CMK (cell line): ENCODE measurements at regions not wholly inside any gene's neighbourhood (a gene's known extent, or its start where the extent isn't known, plus 50 kb on each side); places are given as distances from the start of the nearest gene placed in this dataset.
A peak's percentile ranks its signal among the peaks of the same experiment; 100 is the strongest.

Source experiments
- DNase-seq: peaks from one replicate; pipeline ENCODE4 v3.0.0-alpha.2; 2010; ENCODE audit warnings: low read depth

- no peak for DNase-seq
Measured at GRCh38 chr1:87615491-87615890, 286.8 kb downstream of the LMO4 start.

GRCh38 chr1:87615901-87616300 is 287.2 kb downstream of the LMO4 start:
- no peak for DNase-seq

GRCh38 chr1:87620807-87621206 is 292.1 kb downstream of the LMO4 start:
- DNase-seq = no peak

GRCh38 chr1:87629673-87630072 is 301.0 kb downstream of the LMO4 start:
- DNase-seq = no peak

- no peak for DNase-seq
Measured at GRCh38 chr1:87632232-87632631, 303.6 kb downstream of the LMO4 start.

GRCh38 chr1:87636198-87636892 is 307.7 kb downstream of the LMO4 start:
- no peak for DNase-seq

GRCh38 chr1:87638636-87639035 is 310.0 kb downstream of the LMO4 start:
- peak; percentile 22 for DNase-seq

- DNase-seq = no peak
Measured at GRCh38 chr1:87641996-87642395, 313.3 kb downstream of the LMO4 start.

GRCh38 chr1:87642581-87643221 is 314.0 kb downstream of the LMO4 start:
- no peak for DNase-seq

- DNase-seq = no peak
Measured at GRCh38 chr1:87644033-87644578, 315.4 kb downstream of the LMO4 start.

GRCh38 chr1:87644579-87645190 is 316.0 kb downstream of the LMO4 start:
- DNase-seq = no peak

GRCh38 chr1:87647430-87648177 is 318.9 kb downstream of the LMO4 start:
- DNase-seq = no peak

- DNase-seq = no peak
Measured at GRCh38 chr1:87648323-87649119, 319.8 kb downstream of the LMO4 start.

- DNase-seq = no peak
Measured at GRCh38 chr1:87650306-87650705, 321.6 kb downstream of the LMO4 start.

GRCh38 chr1:87652176-87652575 is 323.5 kb downstream of the LMO4 start:
- DNase-seq = no peak

GRCh38 chr1:87665151-87665550 is 336.5 kb downstream of the LMO4 start:
- DNase-seq = no peak

GRCh38 chr1:87666681-87667080 is 338.0 kb downstream of the LMO4 start:
- no peak for DNase-seq

- DNase-seq = no peak
Measured at GRCh38 chr1:87669674-87670073, 341.0 kb downstream of the LMO4 start.

GRCh38 chr1:87673309-87673708 is 344.6 kb downstream of the LMO4 start:
- no peak for DNase-seq

- no peak for DNase-seq
Measured at GRCh38 chr1:87673748-87674147, 345.1 kb downstream of the LMO4 start.

- no peak for DNase-seq
Measured at GRCh38 chr1:87674791-87675190, 346.1 kb downstream of the LMO4 start.

- no peak for DNase-seq
Measured at GRCh38 chr1:87678266-87678665, 349.6 kb downstream of the LMO4 start.
